SK-N-MC (cell line): ENCODE measurements at regions not wholly inside any gene's neighbourhood (a gene's known extent, or its start where the extent isn't known, plus 50 kb on each side); places are given as distances from the start of the nearest gene placed in this dataset.

ENCODE experiments used
- DNase-seq: peaks from one replicate; pipeline ENCODE4 v3.0.0-alpha.2; 2011; ENCODE audit warnings: low read depth, low spot score
- H3K27ac ChIP-seq: fragments of 200-600 bp; sonication (generic); 2 replicates; pipeline ENCODE4 v1.5.1; 2016; ENCODE audit warnings: mixed run types
- H3K36me3 ChIP-seq: fragments of 200-600 bp; sonication (generic); 2 replicates; pipeline ENCODE4 v1.6.1; 2017; ENCODE audit warnings: antibody characterized with exemption, low read length, mixed read lengths; ENCODE audit not compliant: insufficient read depth
- H3K4me3 ChIP-seq: fragments of 200-600 bp; sonication (generic); 2 replicates; pipeline ENCODE4 v1.5.1; 2016
- H3K9ac ChIP-seq: fragments of 200-600 bp; sonication (generic); 2 replicates; pipeline ENCODE4 v1.8.0; 2017; ENCODE audit warnings: mixed run types, mixed read lengths; ENCODE audit not compliant: insufficient read length
- H3K9me3 ChIP-seq: fragments of 200-600 bp; sonication (generic); 2 replicates; pipeline ENCODE4 v1.6.1; 2017; ENCODE audit warnings: low read depth, mild to moderate bottlenecking, antibody characterized with exemption, low read length, moderate library complexity, mixed read lengths
- EZH2 ChIP-seq: fragments of 200-600 bp; sonication (generic); IDR thresholded peaks from one replicate; pipeline ENCODE4 v1.6.1; 2017; ENCODE audit warnings: antibody characterized with exemption
- FOXP2 ChIP-seq: optimal IDR thresholded peaks from 2 replicates; pipeline ENCODE3; 2011; ENCODE audit warnings: mild to moderate bottlenecking, moderate library complexity; ENCODE audit not compliant: insufficient read depth; ENCODE audit errors: extremely low read length, control extremely low read depth
- POLR2AphosphoS5 ChIP-seq: IDR thresholded peaks from 2 replicates; pipeline ENCODE4 v1.6.1; 2012; ENCODE audit warnings: mild to moderate bottlenecking, low read depth, low read length, borderline replicate concordance

GRCh38 chr4:8796096-8796495 is 75.5 kb downstream of the HMX1 start:
- no peak overlapping the region for H3K9ac ChIP-seq
- H3K4me3 ChIP-seq: no peak overlapping the region
- no peaks in the 10 kb centered on the region for H3K36me3 ChIP-seq
- H3K27ac ChIP-seq: no peak overlapping the region
- DNase-seq: no peak
- no peaks in the 10 kb centered on the region for H3K9me3 ChIP-seq
- TF ChIP-seq POLR2AphosphoS5 (no peak), EZH2 (no peak)

- no peaks in the 10 kb centered on the region for H3K36me3 ChIP-seq
- TF ChIP-seq POLR2AphosphoS5 (no peak), EZH2 (no peak), FOXP2 (no peak)
- H3K9ac ChIP-seq: no peak overlapping the region
- H3K9me3 ChIP-seq: no peaks in the 10 kb centered on the region
- H3K27ac ChIP-seq: no peak overlapping the region
- no peak overlapping the region for H3K4me3 ChIP-seq
- DNase-seq: no peak
Measured at GRCh38 chr4:8795140-8795539, 76.5 kb downstream of the HMX1 start.

GRCh38 chr4:8794491-8794890 is 77.1 kb downstream of the HMX1 start:
- no peak overlapping the region for H3K27ac ChIP-seq
- no peak overlapping the region for H3K4me3 ChIP-seq
- TF ChIP-seq POLR2AphosphoS5 (no peak), EZH2 (no peak)
- no peaks in the 10 kb centered on the region for H3K9me3 ChIP-seq
- no peaks in the 10 kb centered on the region for H3K36me3 ChIP-seq
- DNase-seq: no peak
- H3K9ac ChIP-seq: no peak overlapping the region

GRCh38 chr4:8793571-8794160 is 78.0 kb downstream of the HMX1 start:
- TF ChIP-seq EZH2 (no peak), POLR2AphosphoS5 (no peak), FOXP2 (no peak)
- Histone ChIP-seq H3K4me3 (no peak overlapping the region), H3K9ac (no peak overlapping the region), H3K36me3 (no peaks in the 10 kb centered on the region), H3K9me3 (no peaks in the 10 kb centered on the region), H3K27ac (no peak overlapping the region)
- no peak for DNase-seq

GRCh38 chr4:8792491-8792890 is 79.1 kb downstream of the HMX1 start:
- Histone ChIP-seq H3K9me3 (no peaks in the 10 kb centered on the region), H3K9ac (no peak overlapping the region), H3K27ac (no peak overlapping the region), H3K4me3 (no peak overlapping the region), H3K36me3 (no peaks in the 10 kb centered on the region)
- no peak for DNase-seq
- no peak for TF ChIP-seq FOXP2
- TF ChIP-seq EZH2: no peak
- no peak for TF ChIP-seq POLR2AphosphoS5

GRCh38 chr4:8791609-8792008 is 80.0 kb downstream of the HMX1 start:
- Histone ChIP-seq H3K4me3 (no peak overlapping the region), H3K36me3 (no peaks in the 10 kb centered on the region), H3K9ac (no peak overlapping the region), H3K9me3 (no peaks in the 10 kb centered on the region), H3K27ac (no peak overlapping the region)
- DNase-seq: no peak
- TF ChIP-seq FOXP2 (no peak), EZH2 (no peak), POLR2AphosphoS5 (no peak)

- no peaks in the 10 kb centered on the region for H3K9me3 ChIP-seq
- DNase-seq: no peak
- no peak overlapping the region for H3K4me3 ChIP-seq
- no peak overlapping the region for H3K27ac ChIP-seq
- H3K36me3 ChIP-seq: no peaks in the 10 kb centered on the region
- no peak overlapping the region for H3K9ac ChIP-seq
- TF ChIP-seq EZH2 (no peak), FOXP2 (no peak), POLR2AphosphoS5 (no peak)
Measured at GRCh38 chr4:8790749-8791148, 80.9 kb downstream of the HMX1 start.

- no peak for DNase-seq
- Histone ChIP-seq H3K9ac (no peak overlapping the region), H3K4me3 (no peak overlapping the region), H3K9me3 (no peaks in the 10 kb centered on the region), H3K27ac (no peak overlapping the region), H3K36me3 (no peaks in the 10 kb centered on the region)
- no peak for TF ChIP-seq POLR2AphosphoS5
- no peak for TF ChIP-seq EZH2
- no peak for TF ChIP-seq FOXP2
Measured at GRCh38 chr4:8788174-8788573, 83.5 kb downstream of the HMX1 start.

GRCh38 chr4:8786166-8786565 is 85.5 kb downstream of the HMX1 start:
- H3K9ac ChIP-seq: no peak overlapping the region
- H3K4me3 ChIP-seq: no peak overlapping the region
- H3K36me3 ChIP-seq: no peaks in the 10 kb centered on the region
- H3K9me3 ChIP-seq: no peaks in the 10 kb centered on the region
- no peak overlapping the region for H3K27ac ChIP-seq
- DNase-seq: no peak
- TF ChIP-seq EZH2 (no peak), POLR2AphosphoS5 (no peak), FOXP2 (no peak)

GRCh38 chr4:8785656-8786142 is 85.9 kb downstream of the HMX1 start:
- no peak overlapping the region for H3K27ac ChIP-seq
- DNase-seq: no peak
- no peaks in the 10 kb centered on the region for H3K36me3 ChIP-seq
- H3K9me3 ChIP-seq: no peaks in the 10 kb centered on the region
- no peak overlapping the region for H3K4me3 ChIP-seq
- no peak overlapping the region for H3K9ac ChIP-seq
- TF ChIP-seq FOXP2: no peak
